Omental fat pad (tissue), 3 donors: ENCODE measurements at regions not wholly inside any gene's neighbourhood (a gene's known extent, or its start where the extent isn't known, plus 50 kb on each side); places are given as distances from the start of the nearest gene placed in this dataset.

Source experiments
- ATAC-seq: fragments of 150-250 bp; one replicate; pipeline ENCODE4 v1.9.1; 2016; ENCODE audit warnings: mild to moderate bottlenecking, moderate library complexity; ENCODE audit not compliant: low FRiP score
- DNase-seq: peaks from one replicate; pipeline ENCODE4 v3.0.0-alpha.2; 2019; ENCODE audit warnings: low spot score
- CTCF ChIP-seq, 3 donors: fragments of 450-650 bp; IDR thresholded peaks; one replicate each; pipeline ENCODE4 v1.5.1; 2016 to 2017; ENCODE audit warnings: antibody characterized with exemption in 3 of 3, mild to moderate bottlenecking in 3 of 3, moderate library complexity in 2 of 3

- DNase-seq (no peak), ATAC-seq (no peak)
- no peak for TF ChIP-seq CTCF (IDR thresholded peaks at IDR 0.05)
These were observed 804.6 kb upstream of the COX7C start for GRCh38 chr5:85813146-85813545.

- DNase-seq: no peak
- no peak for TF ChIP-seq CTCF (IDR thresholded peaks at IDR 0.05)
- no peak for ATAC-seq
These were observed 803.1 kb upstream of the COX7C start for GRCh38 chr5:85814596-85814995.

GRCh38 chr5:85823462-85824426, 794.0 kb upstream of the COX7C start:
- DNase-seq: no peak
- peak; percentile 89 for ATAC-seq
- TF ChIP-seq CTCF (IDR thresholded peaks at IDR 0.05): no peak

GRCh38 chr5:85838781-85839180, 779.0 kb upstream of the COX7C start:
- ATAC-seq (no peak), DNase-seq (no peak)

GRCh38 chr5:85841653-85842052, 776.1 kb upstream of the COX7C start:
- no peak for TF ChIP-seq CTCF (IDR thresholded peaks at IDR 0.05)
- no peak for ATAC-seq
- no peak for DNase-seq

More at GRCh38 chr5:85838781-85839180, 779.0 kb upstream of the COX7C start:
- no peak for TF ChIP-seq CTCF (IDR thresholded peaks at IDR 0.05)

GRCh38 chr5:85843535-85843934, 774.2 kb upstream of the COX7C start:
- DNase-seq (no peak), ATAC-seq (no peak)

More at GRCh38 chr5:85843535-85843934, 774.2 kb upstream of the COX7C start:
- TF ChIP-seq CTCF (IDR thresholded peaks at IDR 0.05): no peak
